ENCODE measurements at regions not wholly inside any gene's neighbourhood (a gene's known extent, or its start where the extent isn't known, plus 50 kb on each side); places are given as distances from the start of the nearest gene placed in this dataset.
"Not testable (repeated sequence)": the region's sequence is repeated elsewhere in the genome, so short reads cannot be mapped to it uniquely, and the experiment has no call there.

- DNase-seq (ENCODE audit: low read depth, low spot score); in situ Hi-C loops (cut with HindIII; ENCODE audit: low pct_unique_long_range_greater_than_20kb, low sequenced_read_pairs): not testable (repeated sequence)
These were observed 54.8 kb upstream of the ZNF30 start for GRCh38 chr19:34871911-34872310.

GRCh38 chr19:34867631-34868030 is 59.1 kb upstream of the ZNF30 start:
- in situ Hi-C loops (cut with HindIII; ENCODE audit: low pct_unique_long_range_greater_than_20kb, low sequenced_read_pairs), result no loop called here
- no peak for DNase-seq (ENCODE audit: low read depth, low spot score)

- in situ Hi-C loops (cut with HindIII; ENCODE audit: low pct_unique_long_range_greater_than_20kb, low sequenced_read_pairs); DNase-seq (ENCODE audit: low read depth, low spot score): not testable (repeated sequence)
These were observed 61.5 kb upstream of the ZNF30 start for GRCh38 chr19:34865225-34865624.

GRCh38 chr19:34859823-34860736 is 66.6 kb upstream of the ZNF30 start:
- in situ Hi-C loops (cut with HindIII; ENCODE audit: low pct_unique_long_range_greater_than_20kb, low sequenced_read_pairs); DNase-seq (ENCODE audit: low read depth, low spot score): not testable (repeated sequence)

GRCh38 chr19:34859325-34859724 is 67.4 kb upstream of the ZNF30 start:
- in situ Hi-C loops (cut with HindIII; ENCODE audit: low pct_unique_long_range_greater_than_20kb, low sequenced_read_pairs); DNase-seq (ENCODE audit: low read depth, low spot score): not testable (repeated sequence)

- in situ Hi-C loops (cut with HindIII; ENCODE audit: low pct_unique_long_range_greater_than_20kb, low sequenced_read_pairs), result no loop called here
These were observed 70.7 kb upstream of the ZNF30 start for GRCh38 chr19:34856052-34856451.

GRCh38 chr19:34853369-34853768 is 73.3 kb upstream of the ZNF30 start:
- in situ Hi-C loops (cut with HindIII; ENCODE audit: low pct_unique_long_range_greater_than_20kb, low sequenced_read_pairs), result no loop called here

More at GRCh38 chr19:34856052-34856451, 70.7 kb upstream of the ZNF30 start:
- DNase-seq (ENCODE audit: low read depth, low spot score), result no peak

GRCh38 chr19:34852669-34853068 is 74.0 kb upstream of the ZNF30 start:
- no peak for DNase-seq (ENCODE audit: low read depth, low spot score)
- in situ Hi-C loops (cut with HindIII; ENCODE audit: low pct_unique_long_range_greater_than_20kb, low sequenced_read_pairs), result no loop called here

More at GRCh38 chr19:34853369-34853768, 73.3 kb upstream of the ZNF30 start:
- DNase-seq (ENCODE audit: low read depth, low spot score), result no peak

GRCh38 chr19:34851277-34851804 is 75.4 kb upstream of the ZNF30 start:
- no peak for DNase-seq (ENCODE audit: low read depth, low spot score)

GRCh38 chr19:34847393-34847792 is 74.4 kb upstream of the ZNF599 start:
- in situ Hi-C loops (cut with HindIII; ENCODE audit: low pct_unique_long_range_greater_than_20kb, low sequenced_read_pairs), result no loop called here
- no peak for DNase-seq (ENCODE audit: low read depth, low spot score)

More at GRCh38 chr19:34851277-34851804, 75.4 kb upstream of the ZNF30 start:
- in situ Hi-C loops (cut with HindIII; ENCODE audit: low pct_unique_long_range_greater_than_20kb, low sequenced_read_pairs), result no loop called here

- DNase-seq (ENCODE audit: low read depth, low spot score), result no peak
- in situ Hi-C loops (cut with HindIII; ENCODE audit: low pct_unique_long_range_greater_than_20kb, low sequenced_read_pairs), result no loop called here
These were observed 71.3 kb upstream of the ZNF599 start for GRCh38 chr19:34844277-34844676.

GRCh38 chr19:34841780-34842179 is 68.8 kb upstream of the ZNF599 start:
- in situ Hi-C loops (cut with HindIII; ENCODE audit: low pct_unique_long_range_greater_than_20kb, low sequenced_read_pairs), result no loop called here

GRCh38 chr19:34838753-34839431 is 65.9 kb upstream of the ZNF599 start:
- in situ Hi-C loops (cut with HindIII; ENCODE audit: low pct_unique_long_range_greater_than_20kb, low sequenced_read_pairs), result no loop called here
- peak; percentile 24 for DNase-seq (ENCODE audit: low read depth, low spot score)

More at GRCh38 chr19:34841780-34842179, 68.8 kb upstream of the ZNF599 start:
- no peak for DNase-seq (ENCODE audit: low read depth, low spot score)

- peak; percentile 33 for DNase-seq (ENCODE audit: low read depth, low spot score)
- in situ Hi-C loops (cut with HindIII; ENCODE audit: low pct_unique_long_range_greater_than_20kb, low sequenced_read_pairs), result no loop called here
These were observed 65.2 kb upstream of the ZNF599 start for GRCh38 chr19:34838248-34838647.

GRCh38 chr19:34837262-34837661 is 64.2 kb upstream of the ZNF599 start:
- no peak for DNase-seq (ENCODE audit: low read depth, low spot score)

GRCh38 chr19:34835631-34836351 is 62.8 kb upstream of the ZNF599 start:
- in situ Hi-C loops (cut with HindIII; ENCODE audit: low pct_unique_long_range_greater_than_20kb, low sequenced_read_pairs), result no loop called here
- DNase-seq (ENCODE audit: low read depth, low spot score), result no peak

More at GRCh38 chr19:34837262-34837661, 64.2 kb upstream of the ZNF599 start:
- in situ Hi-C loops (cut with HindIII; ENCODE audit: low pct_unique_long_range_greater_than_20kb, low sequenced_read_pairs), result no loop called here

- DNase-seq (ENCODE audit: low read depth, low spot score), result no peak
- in situ Hi-C loops (cut with HindIII; ENCODE audit: low pct_unique_long_range_greater_than_20kb, low sequenced_read_pairs), result no loop called here
These were observed 61.6 kb upstream of the ZNF599 start for GRCh38 chr19:34834472-34835061.
